Midbrain (tissue), 1 donor: ENCODE measurements at regions not wholly inside any gene's neighbourhood (a gene's known extent, or its start where the extent isn't known, plus 50 kb on each side); places are given as distances from the start of the nearest gene placed in this dataset.

Source experiments
- DNase-seq: peaks from one replicate; lab custom pipeline; 2025; lab: John Stamatoyannopoulos, UW

GRCh38 chr7:94054130-94054529, 50.0 kb upstream of the BET1 start:
- no peak for DNase-seq

- DNase-seq: no peak
These were observed 51.8 kb upstream of the BET1 start for GRCh38 chr7:94055963-94056362.

- no peak for DNase-seq
These were observed 52.6 kb upstream of the BET1 start for GRCh38 chr7:94056796-94057207.

- DNase-seq: no peak
These were observed 53.8 kb upstream of the BET1 start for GRCh38 chr7:94057955-94058354.

GRCh38 chr7:94059746-94060145, 55.6 kb upstream of the BET1 start:
- no peak for DNase-seq

- DNase-seq: no peak
These were observed 56.6 kb upstream of the BET1 start for GRCh38 chr7:94060752-94061151.

GRCh38 chr7:94061326-94061725, 57.2 kb upstream of the BET1 start:
- no peak for DNase-seq

- DNase-seq: no peak
These were observed 58.2 kb upstream of the BET1 start for GRCh38 chr7:94062372-94062771.

- DNase-seq: no peak
These were observed 60.5 kb upstream of the BET1 start for GRCh38 chr7:94064541-94065191.

GRCh38 chr7:94067047-94067446, 62.9 kb upstream of the BET1 start:
- no peak for DNase-seq

- no peak for DNase-seq
These were observed 63.4 kb upstream of the BET1 start for GRCh38 chr7:94067506-94067905.

GRCh38 chr7:94069162-94069739, 65.1 kb upstream of the BET1 start:
- DNase-seq: no peak

GRCh38 chr7:94080551-94080950, 76.4 kb upstream of the BET1 start:
- no peak for DNase-seq

GRCh38 chr7:94082126-94082525, 78.0 kb upstream of the BET1 start:
- no peak for DNase-seq

- peak; percentile 11 for DNase-seq
These were observed 83.7 kb upstream of the BET1 start for GRCh38 chr7:94087664-94088352.

- DNase-seq: no peak
These were observed 84.4 kb upstream of the BET1 start for GRCh38 chr7:94088560-94088959.

- no peak for DNase-seq
These were observed 85.7 kb upstream of the BET1 start for GRCh38 chr7:94089806-94090205.

- DNase-seq: no peak
These were observed 88.8 kb upstream of the BET1 start for GRCh38 chr7:94092980-94093379.

GRCh38 chr7:94094298-94094697, 90.1 kb upstream of the BET1 start:
- no peak for DNase-seq

- DNase-seq: no peak
These were observed 91.3 kb upstream of the BET1 start for GRCh38 chr7:94095316-94096009.

- DNase-seq: no peak
These were observed 95.5 kb upstream of the BET1 start for GRCh38 chr7:94099679-94100078.

GRCh38 chr7:94100723-94101345, 96.7 kb upstream of the BET1 start:
- no peak for DNase-seq
